EH (cell line): ENCODE measurements at regions not wholly inside any gene's neighbourhood (a gene's known extent, or its start where the extent isn't known, plus 50 kb on each side); places are given as distances from the start of the nearest gene placed in this dataset.

ENCODE experiments used
- DNase-seq: peaks from one replicate; pipeline ENCODE4 v3.0.0-alpha.2; 2015; ENCODE audit warnings: low read depth

GRCh38 chr11:92793189-92793588 lies 176.3 kb upstream of the MTNR1B start:
- no peak for DNase-seq

DNA sequence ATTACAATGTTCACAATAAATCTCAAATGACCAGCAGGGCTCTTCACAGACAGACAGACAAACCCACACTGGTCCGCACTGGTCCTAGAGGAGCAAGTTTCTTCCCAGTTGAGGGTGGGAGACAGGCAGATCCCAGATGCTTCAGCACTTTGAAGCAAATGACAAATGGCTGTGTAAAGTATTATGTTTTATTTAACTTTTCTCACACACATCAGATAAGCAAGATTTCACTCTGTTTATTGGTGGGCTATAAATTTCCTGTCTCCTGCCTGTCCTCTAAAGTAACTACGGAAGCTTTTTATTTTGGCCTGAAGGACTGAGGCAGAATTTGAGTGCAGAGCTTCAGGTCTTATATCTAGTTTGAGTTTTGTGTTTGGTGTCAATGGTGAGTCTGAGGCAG lies 174.7 kb upstream of the MTNR1B start:
- no peak for DNase-seq

- no peak for DNase-seq
Measured at GRCh38 chr11:92796744-92797143, 172.7 kb upstream of the MTNR1B start.

- no peak for DNase-seq
Measured at GRCh38 chr11:92797874-92798273, 171.6 kb upstream of the MTNR1B start.

DNA sequence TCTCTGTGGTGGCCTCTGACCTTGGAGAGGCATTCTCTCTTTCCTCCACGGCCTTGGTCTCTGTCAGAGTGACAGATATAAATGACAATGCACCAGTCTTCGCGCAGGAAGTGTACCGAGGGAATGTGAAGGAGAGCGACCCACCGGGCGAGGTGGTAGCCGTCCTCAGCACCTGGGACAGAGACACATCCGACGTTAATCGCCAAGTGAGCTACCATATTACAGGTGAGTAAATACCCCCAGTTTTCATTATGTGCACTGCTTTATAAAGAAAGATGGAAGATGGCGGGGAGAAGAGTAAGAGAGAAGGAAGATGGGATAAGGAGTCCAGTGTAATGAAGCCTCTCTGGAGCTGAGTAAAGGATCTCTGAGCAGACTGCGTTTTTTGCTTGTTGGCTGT lies 167.8 kb upstream of the MTNR1B start:
- DNase-seq: no peak

- no peak for DNase-seq
Measured at GRCh38 chr11:92802644-92803043, 166.8 kb upstream of the MTNR1B start.

GRCh38 chr11:92803391-92803790 lies 166.1 kb upstream of the MTNR1B start:
- DNase-seq: no peak

DNA sequence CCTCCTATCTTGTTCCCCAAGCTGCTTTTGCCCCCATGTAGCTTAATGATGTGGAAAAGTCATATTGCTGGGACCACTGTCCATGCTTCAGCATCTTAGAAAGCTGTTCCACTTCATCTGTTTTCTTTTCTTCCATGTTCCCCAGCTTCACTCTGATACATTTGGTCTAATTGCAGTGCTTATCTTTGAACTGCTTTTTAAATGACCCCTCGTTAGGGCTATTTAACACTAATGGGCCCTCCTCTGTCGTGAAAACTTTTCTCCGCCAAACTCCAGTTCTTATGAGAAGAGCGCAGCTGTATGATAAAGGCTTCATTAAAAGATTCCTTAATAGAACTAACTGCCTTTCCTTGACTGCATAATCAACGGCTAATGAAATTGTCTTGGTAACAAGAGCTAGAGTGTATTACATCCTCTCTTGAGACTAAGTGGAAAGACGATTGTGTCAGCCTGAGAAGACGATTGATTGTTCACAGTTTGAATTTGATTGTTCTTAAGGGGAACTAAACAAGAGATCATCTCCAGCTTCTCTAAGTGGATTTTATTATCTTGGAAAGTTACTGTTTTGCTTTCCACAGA lies 165.0 kb upstream of the MTNR1B start:
- no peak for DNase-seq

- DNase-seq: no peak
Measured at GRCh38 chr11:92808022-92808421, 161.4 kb upstream of the MTNR1B start.

- no peak for DNase-seq
Measured at GRCh38 chr11:92810423-92811064, 158.9 kb upstream of the MTNR1B start.

GRCh38 chr11:92811341-92811740 lies 158.1 kb upstream of the MTNR1B start:
- no peak for DNase-seq

GRCh38 chr11:92812841-92813240 lies 156.6 kb upstream of the MTNR1B start:
- no peak for DNase-seq

- DNase-seq: no peak
Measured at GRCh38 chr11:92819830-92820229, 149.6 kb upstream of the MTNR1B start.

DNA sequence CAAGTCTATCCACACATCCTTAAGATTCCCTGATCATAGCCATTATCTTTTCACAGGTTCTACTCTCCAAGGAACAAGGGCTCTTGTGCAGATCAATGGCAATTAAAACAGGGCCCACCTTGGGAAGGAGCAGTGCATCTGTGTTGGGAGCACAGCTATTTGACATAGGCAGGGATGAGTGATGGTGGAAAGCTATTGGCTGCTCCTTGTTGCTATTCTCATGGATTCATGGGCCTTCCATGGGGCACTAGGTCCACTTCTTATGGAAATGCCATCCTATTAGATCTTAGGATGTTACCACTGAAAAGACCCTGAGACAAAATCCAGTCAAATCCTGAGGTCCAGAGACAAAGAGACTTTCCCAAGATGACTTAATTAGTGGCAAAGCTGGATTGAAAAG lies 148.6 kb upstream of the MTNR1B start:
- DNase-seq: no peak

- no peak for DNase-seq
Measured at GRCh38 chr11:92822410-92822809, 147.0 kb upstream of the MTNR1B start.

DNA sequence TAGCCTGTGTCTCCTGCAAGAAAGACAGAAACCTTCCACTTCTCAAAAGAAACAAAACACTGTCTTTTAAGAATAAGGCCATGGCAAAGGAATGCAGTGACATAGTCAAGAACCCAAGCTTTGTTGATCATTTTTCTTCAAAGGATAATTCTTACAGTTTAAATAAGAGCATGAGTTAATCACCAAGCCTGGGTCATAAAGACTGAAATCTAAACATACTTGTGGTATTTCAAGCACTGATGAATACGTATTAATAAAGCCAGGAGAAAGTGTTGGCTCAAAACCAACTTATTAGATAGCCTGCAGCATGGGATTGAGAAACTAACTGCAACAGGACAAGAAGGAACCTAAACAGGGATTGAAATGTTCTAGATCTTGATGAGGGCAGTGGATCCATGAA lies 143.3 kb upstream of the MTNR1B start:
- peak; percentile 80 for DNase-seq

DNA sequence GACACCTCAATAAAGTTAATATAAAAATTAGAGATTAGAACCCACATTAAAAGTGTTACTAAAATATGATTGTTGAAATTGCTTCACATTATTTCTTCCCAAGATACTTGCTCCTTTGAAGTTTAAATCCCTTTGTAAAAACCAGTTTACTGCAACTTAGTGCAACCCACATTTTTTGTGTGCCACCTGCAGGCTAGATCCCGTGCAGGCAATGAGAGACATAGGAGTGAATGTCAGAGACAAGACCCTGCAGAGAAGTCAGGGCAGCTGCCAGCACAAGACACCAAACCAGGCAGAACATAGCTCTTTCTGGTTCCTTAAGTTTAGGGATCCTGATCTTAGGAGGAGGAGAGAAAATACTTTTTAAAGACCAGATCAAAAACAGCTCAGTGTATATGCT lies 142.8 kb upstream of the MTNR1B start:
- DNase-seq: no peak

DNA sequence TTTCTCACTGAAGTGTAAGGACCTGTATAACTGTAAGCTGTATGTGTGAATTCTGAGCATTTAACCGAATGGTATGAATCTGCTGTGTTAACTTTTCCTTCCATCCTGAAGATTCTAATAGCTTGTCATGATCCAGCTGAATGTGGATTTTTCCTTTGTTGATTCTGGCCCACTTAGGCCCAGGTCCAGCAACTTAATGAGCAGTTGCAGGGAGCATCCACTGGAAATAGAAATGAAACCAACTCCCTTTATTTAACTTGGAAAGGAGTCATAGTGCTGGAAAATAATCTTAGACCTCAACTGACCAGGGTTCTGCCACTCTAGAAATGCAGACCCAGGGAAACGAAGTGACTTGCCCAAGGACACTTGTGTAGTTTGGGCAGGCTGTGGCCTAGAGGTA lies 142.3 kb upstream of the MTNR1B start:
- peak; percentile 46 for DNase-seq

GRCh38 chr11:92828556-92828955 lies 140.9 kb upstream of the MTNR1B start:
- DNase-seq: no peak

GRCh38 chr11:92829121-92829520 lies 140.3 kb upstream of the MTNR1B start:
- no peak for DNase-seq

DNA sequence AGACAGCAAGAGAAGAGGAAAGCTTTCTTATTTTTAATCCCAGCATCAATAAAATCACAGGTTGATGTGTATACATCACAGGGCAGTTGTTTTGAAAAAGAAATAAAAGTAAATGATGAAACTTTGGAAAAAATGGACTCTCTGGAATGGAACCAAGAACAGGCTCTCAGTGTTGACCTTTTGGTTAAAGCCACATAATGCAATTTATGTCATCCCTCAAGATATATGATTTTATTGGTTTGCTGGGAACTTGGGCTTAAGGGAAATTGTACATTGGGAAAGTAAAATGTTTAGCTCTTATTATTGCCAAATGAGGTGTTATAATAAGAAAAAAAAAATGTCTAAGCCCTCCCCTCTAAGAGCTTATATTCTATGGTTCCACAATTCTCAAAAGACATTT lies 139.8 kb upstream of the MTNR1B start:
- no peak for DNase-seq

DNA sequence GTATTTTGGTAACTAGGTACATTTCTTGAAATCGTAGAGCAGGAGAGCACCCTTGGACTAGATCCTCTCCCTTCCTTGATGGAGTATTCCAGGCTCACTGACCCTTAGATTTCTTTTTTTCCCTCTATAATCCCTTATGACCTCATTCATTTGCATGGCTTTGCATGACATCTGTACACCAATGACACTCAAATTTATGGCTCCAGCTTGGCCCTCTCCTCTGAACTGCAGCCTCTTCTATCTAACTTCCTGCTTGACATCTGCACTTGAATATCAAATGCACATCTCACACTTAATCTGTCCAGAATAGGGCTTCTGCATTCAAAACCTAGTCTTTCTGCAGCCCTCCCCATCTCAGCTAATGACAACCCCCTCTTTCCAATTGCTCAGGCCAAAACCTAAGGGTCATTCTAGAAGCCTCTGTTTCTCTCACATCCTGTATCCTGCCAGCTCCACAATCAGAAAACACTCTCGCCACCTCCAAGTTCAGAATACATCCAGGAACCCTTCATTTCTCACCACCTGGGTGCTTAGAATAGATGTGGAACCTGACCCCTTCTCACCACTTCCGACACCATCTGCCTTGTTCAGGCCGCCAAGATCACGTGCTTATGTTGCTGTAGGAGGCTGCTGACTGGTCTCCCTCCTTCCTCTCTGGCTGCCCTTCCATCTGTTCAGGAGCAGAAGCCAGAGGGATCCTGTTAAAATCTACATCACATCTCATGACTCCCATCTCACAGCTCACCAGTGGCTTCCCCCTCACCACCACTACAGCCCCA lies 138.9 kb upstream of the MTNR1B start:
- no peak for DNase-seq

DNA sequence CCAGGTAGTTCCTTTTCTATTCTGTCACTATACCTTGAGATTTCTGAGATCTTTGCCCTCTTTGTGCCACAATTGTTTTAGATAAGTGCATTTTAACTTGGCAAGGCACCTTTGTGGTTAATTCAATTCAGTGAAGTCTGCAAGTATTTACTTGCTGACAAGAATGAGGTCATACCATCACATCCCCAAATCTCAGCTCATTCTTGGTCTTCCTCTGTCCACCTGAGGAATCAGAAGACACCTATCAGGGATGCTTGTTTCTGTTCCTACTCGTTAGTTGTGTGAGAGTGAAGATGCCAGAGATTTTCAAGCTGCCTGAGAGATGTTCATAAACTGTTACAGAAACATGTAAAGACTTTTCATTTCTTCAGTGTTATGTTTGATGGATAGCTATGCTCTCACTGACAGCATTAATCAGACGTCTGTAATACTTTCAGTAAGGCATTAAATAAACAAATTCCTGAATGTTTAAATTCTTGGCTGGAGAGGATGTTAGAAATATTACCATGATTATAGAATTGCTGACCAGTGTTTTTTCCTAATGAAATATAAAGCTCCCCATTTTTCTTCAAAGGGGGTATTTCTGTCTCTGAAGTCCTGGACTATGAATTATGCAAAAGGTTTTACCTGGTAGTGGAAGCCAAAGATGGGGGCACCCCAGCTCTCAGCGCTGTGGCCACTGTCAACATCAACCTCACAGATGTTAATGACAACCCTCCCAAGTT lies 135.0 kb upstream of the MTNR1B start:
- no peak for DNase-seq
